Small intestine (tissue), 7 donors: ENCODE measurements at regions not wholly inside any gene's neighbourhood (a gene's known extent, or its start where the extent isn't known, plus 50 kb on each side); places are given as distances from the start of the nearest gene placed in this dataset.

Experiments used
- DNase-seq, 2 donors: peaks; one replicate each; pipeline versions ENCODE4 v3.0.0 to v3.0.0-alpha.2; 2013
- FAIRE-seq: peaks from 2 replicates; lab custom pipeline; 2012; peaks lifted over from hg19 to GRCh38; lab: Jason Lieb, UNC
- H3K27ac ChIP-seq, 3 donors: one replicate each; pipeline ENCODE4 v1.5.1; 2013; ENCODE audit warnings: low read length in 2 of 3, mild to moderate bottlenecking in 2 of 3, control low read depth in 1 of 3, inconsistent platforms in 1 of 3, low read depth in 1 of 3, moderate library complexity in 1 of 3
- H3K27me3 ChIP-seq, 3 donors: one replicate each; pipeline ENCODE4 v1.6.1; 2013; ENCODE audit warnings: low read length in 3 of 3, inconsistent platforms in 1 of 3; ENCODE audit not compliant: control insufficient read depth in 3 of 3, insufficient read depth in 3 of 3
- H3K36me3 ChIP-seq, 3 donors: one replicate each; pipeline ENCODE4 v1.6.1; 2013; ENCODE audit warnings: low read length in 3 of 3, inconsistent platforms in 1 of 3, low read depth in 1 of 3, mild to moderate bottlenecking in 1 of 3, moderate library complexity in 1 of 3; ENCODE audit not compliant: control insufficient read depth in 3 of 3, insufficient read depth in 2 of 3
- H3K4me1 ChIP-seq, 3 donors: one replicate each; pipeline ENCODE4 v1.6.1; 2013; ENCODE audit warnings: low read length in 2 of 3, inconsistent platforms in 1 of 3, low read depth in 1 of 3, mild to moderate bottlenecking in 1 of 3, moderate library complexity in 1 of 3; ENCODE audit not compliant: control insufficient read depth in 3 of 3, insufficient read depth in 2 of 3
- H3K4me3 ChIP-seq, 3 donors: one replicate each; pipeline ENCODE4 v1.5.1; 2013; ENCODE audit warnings: low read length in 3 of 3, control low read depth in 1 of 3, inconsistent platforms in 1 of 3, low read depth in 1 of 3, mild to moderate bottlenecking in 1 of 3, moderate library complexity in 1 of 3
- H3K9me3 ChIP-seq, 2 donors: one replicate each; pipeline ENCODE4 v1.6.1; 2013; ENCODE audit warnings: low read depth in 1 of 2, low read length in 1 of 2; ENCODE audit not compliant: control insufficient read depth in 2 of 2, insufficient read depth in 1 of 2
- WGBS, 3 donors: extraction: QIAGEN DNeasy Blood & Tissue Kit; methylation state at CpG; one replicate each; pipeline ENCODE4 v1.1.7; 2013; 5-methylcytosine and 5-hydroxymethylcytosine counted together
- donor health status: healthy with polysubstance abuse.
- donor health status: control.
- donor health status: control.
- donor health status: Bipolar disorder and iron deficiency.
- donor health status: healthy.

GRCh38 chr6:166877906-166878305 lies 78.4 kb downstream of the RNASET2 start:
- no peak overlapping the region for H3K4me3 ChIP-seq
- peaks cover 0 to 2% of the 10 kb centered on the region in 2 donors for H3K9me3 ChIP-seq
- 90 to 94% (median 91%) methylated on average over 2 of the region's 2 CpGs for WGBS, 3 donors
- DNase-seq, result no peak
- H3K36me3 ChIP-seq, result no peaks in the 10 kb centered on the region
- no peak overlapping the region for H3K27ac ChIP-seq
- peaks cover 0 to 4% (median 0%) of the 10 kb centered on the region in 3 donors for H3K4me1 ChIP-seq
- peaks cover 0 to 3% (median 0%) of the 10 kb centered on the region in 3 donors for H3K27me3 ChIP-seq
- no peak for FAIRE-seq

- DNase-seq (no peak), FAIRE-seq (no peak)
- H3K27ac ChIP-seq, result no peak overlapping the region
- no peaks in the 10 kb centered on the region for H3K36me3 ChIP-seq
- peaks cover 0 to 9% (median 0%) of the 10 kb centered on the region in 3 donors for H3K4me1 ChIP-seq
- H3K4me3 ChIP-seq, result no peak overlapping the region
- WGBS, 3 donors, result 62 to 89% (median 75%) methylated on average over 2 of the region's 2 CpGs
- peaks cover 0 to 2% of the 10 kb centered on the region in 2 donors for H3K9me3 ChIP-seq
- H3K27me3 ChIP-seq, result peaks cover 0 to 3% (median 0%) of the 10 kb centered on the region in 3 donors
Measured at GRCh38 chr6:166877349-166877748, 79.0 kb downstream of the RNASET2 start.

GRCh38 chr6:166872531-166873009 lies 83.8 kb downstream of the RNASET2 start:
- H3K4me1 ChIP-seq, result peaks cover 0 to 13% (median 0%) of the 10 kb centered on the region in 3 donors
- H3K27ac ChIP-seq, result peak overlapping the region in 1 of 3 donors; percentile 74
- no peaks in the 10 kb centered on the region for H3K36me3 ChIP-seq
- peak; percentile 58 to 82 for DNase-seq
- H3K4me3 ChIP-seq, result no peak overlapping the region
- peaks cover 0 to 3% (median 0%) of the 10 kb centered on the region in 3 donors for H3K27me3 ChIP-seq
- peaks cover 0 to 2% of the 10 kb centered on the region in 2 donors for H3K9me3 ChIP-seq
- FAIRE-seq, result no peak
- 56 to 73% (median 68%) methylated on average over 9 of the region's 9 CpGs for whole genome bisulfite sequencing, 3 donors

- Histone ChIP-seq H3K27ac (no peak overlapping the region), H3K9me3 (peaks cover 0 to 2% of the 10 kb centered on the region in 2 donors), H3K36me3 (no peaks in the 10 kb centered on the region), H3K27me3 (no peaks in the 10 kb centered on the region), H3K4me3 (no peak overlapping the region), H3K4me1 (peaks cover 0 to 13% (median 0%) of the 10 kb centered on the region in 3 donors)
- FAIRE-seq (no peak), DNase-seq (no peak)
- 76 to 83% (median 76%) methylated on average over 20 of the region's 20 CpGs for WGBS, 3 donors
Measured at GRCh38 chr6:166870602-166871208, 85.6 kb downstream of the RNASET2 start.

- DNase-seq (no peak), FAIRE-seq (no peak)
- Histone ChIP-seq H3K36me3 (no peaks in the 10 kb centered on the region), H3K9me3 (no peaks in the 10 kb centered on the region), H3K4me3 (no peak overlapping the region), H3K27me3 (peaks cover 0 to 12% (median 0%) of the 10 kb centered on the region in 3 donors), H3K4me1 (peaks cover 0 to 10% (median 0%) of the 10 kb centered on the region in 3 donors), H3K27ac (no peak overlapping the region)
- WGBS, 3 donors, result 85 to 89% (median 88%) methylated on average over 19 of the region's 19 CpGs
Measured at GRCh38 chr6:166866839-166867637, 89.3 kb downstream of the RNASET2 start.

- no peaks in the 10 kb centered on the region for H3K9me3 ChIP-seq
- H3K4me1 ChIP-seq, result peaks cover 0 to 13% (median 0%) of the 10 kb centered on the region in 3 donors
- DNase-seq (no peak), FAIRE-seq (no peak)
- H3K27me3 ChIP-seq, result peaks cover 0 to 26% (median 2%) of the 10 kb centered on the region in 3 donors
- H3K4me3 ChIP-seq, result no peak overlapping the region
- H3K27ac ChIP-seq, result no peak overlapping the region
- 19 to 54% (median 48%) methylated on average over 1 of the region's 1 CpG for WGBS, 3 donors
- H3K36me3 ChIP-seq, result no peaks in the 10 kb centered on the region
Measured at GRCh38 chr6:166864333-166864732, 92.0 kb downstream of the RNASET2 start.

GRCh38 chr6:166862978-166863530 lies 93.3 kb downstream of the RNASET2 start:
- H3K27ac ChIP-seq, result no peak overlapping the region
- peak overlapping the region; percentile 12 to 43 (median 41) for H3K4me3 ChIP-seq
- H3K27me3 ChIP-seq, result peaks cover 0 to 27% (median 2%) of the 10 kb centered on the region in 3 donors
- WGBS, 3 donors, result 23 to 43% (median 26%) methylated on average over 15 to 21 of the region's 21 CpGs
- peaks cover 0 to 13% (median 0%) of the 10 kb centered on the region in 3 donors for H3K4me1 ChIP-seq
- FAIRE-seq (no peak), DNase-seq (peak in 1 of 2 donors; percentile 41)
- no peaks in the 10 kb centered on the region for H3K9me3 ChIP-seq
- H3K36me3 ChIP-seq, result no peaks in the 10 kb centered on the region
